ENCODE measurements at regions not wholly inside any gene's neighbourhood (a gene's known extent, or its start where the extent isn't known, plus 50 kb on each side); places are given as distances from the start of the nearest gene placed in this dataset.

GRCh38 chr16:27665881-27666280 lies 115.9 kb downstream of the KATNIP start:
- CTCF ChIA-PET = no interaction called here
- Histone ChIP-seq H3K36me3 (ENCODE audit: control insufficient read depth in 4 of 4, insufficient read depth in 4 of 4, low read length in 3 of 4) (no peaks in the 10 kb centered on the region), H3K4me3 (ENCODE audit: control insufficient read depth in 1 of 7, extremely low read depth in 1 of 7, insufficient read depth in 4 of 7, low read depth in 2 of 7, low read length in 6 of 7) (no peak overlapping the region), H3K4me1 (ENCODE audit: control extremely low read depth in 1 of 4, control insufficient read depth in 4 of 4, insufficient read depth in 4 of 4, low read length in 3 of 4) (no peaks in the 10 kb centered on the region), H3K9me3 (ENCODE audit: control extremely low read depth in 1 of 5, control insufficient read depth in 4 of 5, insufficient read depth in 2 of 5, low read depth in 1 of 5, low read length in 4 of 5) (no peaks in the 10 kb centered on the region), H3K27ac (ENCODE audit: insufficient read depth in 1 of 2, low read depth in 1 of 2, low read length in 2 of 2, poor library complexity in 1 of 2, severe bottlenecking in 2 of 2) (no peak overlapping the region), H3K27me3 (replicated peaks in 2 of 5; ENCODE audit: control insufficient read depth in 4 of 5, insufficient read depth in 5 of 5, low read length in 4 of 5) (no peaks in the 10 kb centered on the region)
- DNase-seq = no peak
- POLR2A ChIA-PET = interaction anchor here (0.6 kb wide), 1 partner anchor 503 kb away, joined by 5 read pairs; no protein-coding TSS in a partner anchor

DNA sequence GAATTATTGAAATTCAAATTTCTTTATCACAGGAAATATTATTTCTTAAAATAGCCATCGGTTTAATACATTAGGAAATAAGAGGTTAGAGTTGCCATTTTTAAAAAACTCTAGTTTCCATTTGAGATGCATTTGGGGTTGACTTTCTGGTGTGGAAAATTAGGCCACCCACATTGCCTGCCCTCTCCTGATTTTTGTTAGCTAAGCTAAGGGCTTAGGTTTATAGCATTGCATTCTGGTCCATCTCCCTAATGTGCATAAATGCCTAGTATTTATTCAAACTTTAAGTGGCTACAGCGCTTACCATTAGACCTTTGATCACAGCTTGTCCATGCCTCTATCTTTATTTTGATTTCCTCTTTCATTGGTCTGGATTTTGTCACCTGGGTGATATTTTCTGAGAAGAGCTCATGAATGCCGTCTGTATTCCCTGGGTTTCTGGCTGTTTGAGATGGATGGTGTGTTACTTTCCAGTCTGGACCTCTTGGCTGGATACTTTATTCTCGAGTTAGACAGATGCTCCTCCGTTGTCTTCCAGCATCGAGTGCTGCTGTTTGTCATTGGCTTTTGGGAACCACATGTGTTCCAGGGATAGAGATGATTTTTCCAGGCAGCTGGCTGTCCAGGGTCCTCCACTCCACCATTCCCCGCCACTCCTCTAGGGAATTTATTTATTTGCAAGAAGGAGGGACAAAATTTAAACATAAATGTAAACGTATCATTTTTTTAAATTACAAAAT lies 120.3 kb downstream of the KATNIP start:
- no peak overlapping the region for H3K27ac ChIP-seq (ENCODE audit: insufficient read depth in 1 of 2, low read depth in 1 of 2, low read length in 2 of 2, poor library complexity in 1 of 2, severe bottlenecking in 2 of 2)
- peaks cover 0 to 4% (median 0%) of the 10 kb centered on the region in 4 experiments for H3K36me3 ChIP-seq (ENCODE audit: control insufficient read depth in 4 of 4, insufficient read depth in 4 of 4, low read length in 3 of 4)
- H3K9me3 ChIP-seq (ENCODE audit: control extremely low read depth in 1 of 5, control insufficient read depth in 4 of 5, insufficient read depth in 2 of 5, low read depth in 1 of 5, low read length in 4 of 5) = peaks cover 0 to 3% (median 0%) of the 10 kb centered on the region in 5 experiments
- CTCF ChIA-PET = no interaction called here
- 93% methylated on average over 3 of the region's 8 CpGs for WGBS (ENCODE audit: insufficient coverage)
- DNase-seq = no peak
- no peaks in the 10 kb centered on the region for H3K27me3 ChIP-seq (replicated peaks in 2 of 5; ENCODE audit: control insufficient read depth in 4 of 5, insufficient read depth in 5 of 5, low read length in 4 of 5)
- no peak overlapping the region for H3K4me3 ChIP-seq (ENCODE audit: control insufficient read depth in 1 of 7, extremely low read depth in 1 of 7, insufficient read depth in 4 of 7, low read depth in 2 of 7, low read length in 6 of 7)
- no peaks in the 10 kb centered on the region for H3K4me1 ChIP-seq (ENCODE audit: control extremely low read depth in 1 of 4, control insufficient read depth in 4 of 4, insufficient read depth in 4 of 4, low read length in 3 of 4)
- POLR2A ChIA-PET = no interaction called here

GRCh38 chr16:27671410-27671809 lies 121.5 kb downstream of the KATNIP start:
- peaks cover 0 to 4% (median 0%) of the 10 kb centered on the region in 4 experiments for H3K36me3 ChIP-seq (ENCODE audit: control insufficient read depth in 4 of 4, insufficient read depth in 4 of 4, low read length in 3 of 4)
- 95% methylated on average over 8 of the region's 8 CpGs for WGBS (ENCODE audit: insufficient coverage)
- H3K4me1 ChIP-seq (ENCODE audit: control extremely low read depth in 1 of 4, control insufficient read depth in 4 of 4, insufficient read depth in 4 of 4, low read length in 3 of 4) = no peaks in the 10 kb centered on the region
- H3K9me3 ChIP-seq (ENCODE audit: control extremely low read depth in 1 of 5, control insufficient read depth in 4 of 5, insufficient read depth in 2 of 5, low read depth in 1 of 5, low read length in 4 of 5) = peaks cover 0 to 3% (median 0%) of the 10 kb centered on the region in 5 experiments
- H3K27ac ChIP-seq (ENCODE audit: insufficient read depth in 1 of 2, low read depth in 1 of 2, low read length in 2 of 2, poor library complexity in 1 of 2, severe bottlenecking in 2 of 2) = no peak overlapping the region
- POLR2A ChIA-PET = no interaction called here
- no peak for DNase-seq
- no peak overlapping the region for H3K4me3 ChIP-seq (ENCODE audit: control insufficient read depth in 1 of 7, extremely low read depth in 1 of 7, insufficient read depth in 4 of 7, low read depth in 2 of 7, low read length in 6 of 7)
- H3K27me3 ChIP-seq (replicated peaks in 2 of 5; ENCODE audit: control insufficient read depth in 4 of 5, insufficient read depth in 5 of 5, low read length in 4 of 5) = no peaks in the 10 kb centered on the region
- CTCF ChIA-PET = interaction anchor here (1.3 kb wide), 1 partner anchor 14 kb away, joined by 4 read pairs; no protein-coding TSS in a partner anchor

GRCh38 chr16:27676839-27677238 lies 126.9 kb downstream of the KATNIP start:
- Histone ChIP-seq H3K36me3 (ENCODE audit: control insufficient read depth in 4 of 4, insufficient read depth in 4 of 4, low read length in 3 of 4) (peaks cover 5 to 39% (median 14%) of the 10 kb centered on the region in 4 experiments), H3K4me3 (ENCODE audit: control insufficient read depth in 1 of 7, extremely low read depth in 1 of 7, insufficient read depth in 4 of 7, low read depth in 2 of 7, low read length in 6 of 7) (no peak overlapping the region), H3K9me3 (ENCODE audit: control extremely low read depth in 1 of 5, control insufficient read depth in 4 of 5, insufficient read depth in 2 of 5, low read depth in 1 of 5, low read length in 4 of 5) (peaks cover 0 to 3% (median 0%) of the 10 kb centered on the region in 5 experiments), H3K27ac (ENCODE audit: insufficient read depth in 1 of 2, low read depth in 1 of 2, low read length in 2 of 2, poor library complexity in 1 of 2, severe bottlenecking in 2 of 2) (no peak overlapping the region), H3K27me3 (replicated peaks in 2 of 5; ENCODE audit: control insufficient read depth in 4 of 5, insufficient read depth in 5 of 5, low read length in 4 of 5) (no peaks in the 10 kb centered on the region), H3K4me1 (ENCODE audit: control extremely low read depth in 1 of 4, control insufficient read depth in 4 of 4, insufficient read depth in 4 of 4, low read length in 3 of 4) (no peaks in the 10 kb centered on the region)
- no peak for DNase-seq
- POLR2A ChIA-PET = no interaction called here
- CTCF ChIA-PET = no interaction called here
- 100% methylated on average over 1 of the region's 4 CpGs for WGBS (ENCODE audit: insufficient coverage)

DNA sequence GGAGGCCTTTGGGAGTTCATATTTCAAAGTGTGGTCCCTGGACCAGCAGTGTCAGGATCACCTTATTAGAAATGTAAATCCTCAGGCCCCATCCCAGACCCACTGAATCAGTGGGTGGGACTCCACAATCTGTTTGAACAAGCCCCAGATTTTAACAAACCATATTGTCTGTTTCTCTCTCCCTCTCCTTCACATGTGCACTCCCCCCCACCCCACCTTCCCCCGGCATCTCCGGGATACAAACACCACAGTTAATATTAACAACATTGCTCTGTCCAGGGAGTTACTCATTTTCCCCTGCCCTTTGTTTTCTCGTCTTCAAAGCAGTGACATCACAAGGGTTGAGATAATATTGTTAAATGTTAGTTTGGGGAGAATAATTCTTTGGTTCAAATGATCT lies 127.3 kb downstream of the KATNIP start:
- H3K27me3 ChIP-seq (replicated peaks in 2 of 5; ENCODE audit: control insufficient read depth in 4 of 5, insufficient read depth in 5 of 5, low read length in 4 of 5) = no peaks in the 10 kb centered on the region
- ChIA-PET CTCF (no interaction called here), POLR2A (no interaction called here)
- no peak for DNase-seq
- no peak overlapping the region for H3K4me3 ChIP-seq (ENCODE audit: control insufficient read depth in 1 of 7, extremely low read depth in 1 of 7, insufficient read depth in 4 of 7, low read depth in 2 of 7, low read length in 6 of 7)
- no peak overlapping the region for H3K27ac ChIP-seq (ENCODE audit: insufficient read depth in 1 of 2, low read depth in 1 of 2, low read length in 2 of 2, poor library complexity in 1 of 2, severe bottlenecking in 2 of 2)
- peaks cover 5 to 42% (median 16%) of the 10 kb centered on the region in 4 experiments for H3K36me3 ChIP-seq (ENCODE audit: control insufficient read depth in 4 of 4, insufficient read depth in 4 of 4, low read length in 3 of 4)
- no CpG with 5 or more reads among the region's 3 CpGs for WGBS (ENCODE audit: insufficient coverage)
- peaks cover 0 to 3% (median 0%) of the 10 kb centered on the region in 5 experiments for H3K9me3 ChIP-seq (ENCODE audit: control extremely low read depth in 1 of 5, control insufficient read depth in 4 of 5, insufficient read depth in 2 of 5, low read depth in 1 of 5, low read length in 4 of 5)
- no peaks in the 10 kb centered on the region for H3K4me1 ChIP-seq (ENCODE audit: control extremely low read depth in 1 of 4, control insufficient read depth in 4 of 4, insufficient read depth in 4 of 4, low read length in 3 of 4)

- H3K4me1 ChIP-seq (ENCODE audit: control extremely low read depth in 1 of 4, control insufficient read depth in 4 of 4, insufficient read depth in 4 of 4, low read length in 3 of 4) = no peaks in the 10 kb centered on the region
- H3K27me3 ChIP-seq (replicated peaks in 2 of 5; ENCODE audit: control insufficient read depth in 4 of 5, insufficient read depth in 5 of 5, low read length in 4 of 5) = no peaks in the 10 kb centered on the region
- H3K9me3 ChIP-seq (ENCODE audit: control extremely low read depth in 1 of 5, control insufficient read depth in 4 of 5, insufficient read depth in 2 of 5, low read depth in 1 of 5, low read length in 4 of 5) = peaks cover 0 to 3% (median 0%) of the 10 kb centered on the region in 5 experiments
- CTCF ChIA-PET = no interaction called here
- peaks cover 5 to 45% (median 20%) of the 10 kb centered on the region in 4 experiments for H3K36me3 ChIP-seq (ENCODE audit: control insufficient read depth in 4 of 4, insufficient read depth in 4 of 4, low read length in 3 of 4)
- H3K4me3 ChIP-seq (ENCODE audit: control insufficient read depth in 1 of 7, extremely low read depth in 1 of 7, insufficient read depth in 4 of 7, low read depth in 2 of 7, low read length in 6 of 7) = no peak overlapping the region
- WGBS (ENCODE audit: insufficient coverage) = 100% methylated on average over 2 of the region's 3 CpGs
- H3K27ac ChIP-seq (ENCODE audit: insufficient read depth in 1 of 2, low read depth in 1 of 2, low read length in 2 of 2, poor library complexity in 1 of 2, severe bottlenecking in 2 of 2) = no peak overlapping the region
- no peak for DNase-seq
- POLR2A ChIA-PET = no interaction called here
Measured at GRCh38 chr16:27678955-27679354, 129.0 kb downstream of the KATNIP start.

DNA sequence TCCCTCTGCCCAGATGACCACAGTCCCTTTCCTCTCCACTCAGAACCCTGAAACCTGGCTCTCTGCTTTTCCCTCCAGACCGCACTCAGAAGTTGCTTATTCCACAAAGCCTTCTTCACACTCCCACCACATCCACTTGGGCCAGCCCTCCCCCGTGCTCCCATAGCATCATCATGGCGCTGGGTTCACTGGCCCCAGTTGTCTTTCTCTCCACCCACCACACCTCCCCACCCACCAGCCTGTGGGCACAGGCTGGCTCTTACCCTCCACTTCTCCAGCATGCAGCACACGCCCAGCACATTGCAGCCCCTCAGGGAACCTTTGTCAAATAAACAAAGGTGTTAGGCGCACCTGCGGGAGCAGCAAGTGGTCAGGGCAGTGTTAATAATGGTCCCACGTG lies 130.0 kb downstream of the KATNIP start:
- no peaks in the 10 kb centered on the region for H3K9me3 ChIP-seq (ENCODE audit: control extremely low read depth in 1 of 5, control insufficient read depth in 4 of 5, insufficient read depth in 2 of 5, low read depth in 1 of 5, low read length in 4 of 5)
- H3K27me3 ChIP-seq (replicated peaks in 2 of 5; ENCODE audit: control insufficient read depth in 4 of 5, insufficient read depth in 5 of 5, low read length in 4 of 5) = no peaks in the 10 kb centered on the region
- peaks cover 5 to 49% (median 20%) of the 10 kb centered on the region in 4 experiments for H3K36me3 ChIP-seq (ENCODE audit: control insufficient read depth in 4 of 4, insufficient read depth in 4 of 4, low read length in 3 of 4)
- DNase-seq = no peak
- H3K27ac ChIP-seq (ENCODE audit: insufficient read depth in 1 of 2, low read depth in 1 of 2, low read length in 2 of 2, poor library complexity in 1 of 2, severe bottlenecking in 2 of 2) = no peak overlapping the region
- ChIA-PET POLR2A (no interaction called here), CTCF (no interaction called here)
- H3K4me1 ChIP-seq (ENCODE audit: control extremely low read depth in 1 of 4, control insufficient read depth in 4 of 4, insufficient read depth in 4 of 4, low read length in 3 of 4) = no peaks in the 10 kb centered on the region
- no peak overlapping the region for H3K4me3 ChIP-seq (ENCODE audit: control insufficient read depth in 1 of 7, extremely low read depth in 1 of 7, insufficient read depth in 4 of 7, low read depth in 2 of 7, low read length in 6 of 7)
- 98% methylated on average over 7 of the region's 7 CpGs for whole genome bisulfite sequencing (ENCODE audit: insufficient coverage)
